NOMO-1 (cell line): ENCODE measurements at regions not wholly inside any gene's neighbourhood (a gene's known extent, or its start where the extent isn't known, plus 50 kb on each side); places are given as distances from the start of the nearest gene placed in this dataset.
A peak's percentile ranks its signal among the peaks of the same experiment; 100 is the strongest.

ENCODE experiments used
- DNase-seq, 2 experiments: peaks; one replicate each; lab custom pipeline; 2025; ENCODE audit not compliant: unreplicated experiment in 2 of 2; lab: John Stamatoyannopoulos, UW

GRCh38 chrX:68998716-68999115, 166.5 kb downstream of the PJA1 start:
- DNase-seq: no peak

GRCh38 chrX:68997911-68998310, 167.3 kb downstream of the PJA1 start:
- DNase-seq: no peak

- no peak for DNase-seq
Measured at GRCh38 chrX:68997511-68997910, 167.7 kb downstream of the PJA1 start.

GRCh38 chrX:68995780-68996551, 167.1 kb downstream of the EFNB1 start:
- DNase-seq: no peak

GRCh38 chrX:68995386-68995779, 166.6 kb downstream of the EFNB1 start:
- no peak for DNase-seq

GRCh38 chrX:68994891-68995255, 166.1 kb downstream of the EFNB1 start:
- DNase-seq: no peak

- peak; percentile 1 to 14 for DNase-seq
Measured at GRCh38 chrX:68994135-68994890, 165.5 kb downstream of the EFNB1 start.

GRCh38 chrX:68992821-68993397, 164.1 kb downstream of the EFNB1 start:
- no peak for DNase-seq

- DNase-seq: no peak
Measured at GRCh38 chrX:68991691-68992345, 163.0 kb downstream of the EFNB1 start.

- DNase-seq: no peak
Measured at GRCh38 chrX:68990948-68991347, 162.1 kb downstream of the EFNB1 start.

- DNase-seq: no peak
Measured at GRCh38 chrX:68989865-68990606, 161.2 kb downstream of the EFNB1 start.

GRCh38 chrX:68989456-68989855, 160.6 kb downstream of the EFNB1 start:
- no peak for DNase-seq

- DNase-seq: no peak
Measured at GRCh38 chrX:68988865-68989264, 160.0 kb downstream of the EFNB1 start.

- DNase-seq: no peak
Measured at GRCh38 chrX:68985135-68985755, 156.4 kb downstream of the EFNB1 start.

- DNase-seq: no peak
Measured at GRCh38 chrX:68983004-68983857, 154.4 kb downstream of the EFNB1 start.

- no peak for DNase-seq
Measured at GRCh38 chrX:68982476-68982875, 153.7 kb downstream of the EFNB1 start.

- DNase-seq: no peak
Measured at GRCh38 chrX:68980906-68981616, 152.2 kb downstream of the EFNB1 start.

GRCh38 chrX:68978655-68979054, 149.8 kb downstream of the EFNB1 start:
- DNase-seq: no peak

- DNase-seq: no peak
Measured at GRCh38 chrX:68978255-68978654, 149.4 kb downstream of the EFNB1 start.
